GM12891 (cell line): ENCODE measurements at regions not wholly inside any gene's neighbourhood (a gene's known extent, or its start where the extent isn't known, plus 50 kb on each side); places are given as distances from the start of the nearest gene placed in this dataset.

Experiments used
- PAX5 ChIP-seq: IDR thresholded peaks from 2 replicates; pipeline ENCODE4 v1.6.1; 2011; ENCODE audit warnings: low read length, moderate library complexity, mild to moderate bottlenecking; ENCODE audit not compliant: insufficient read depth, severe bottlenecking
- POLR2A ChIP-seq: IDR thresholded peaks from 2 replicates; pipeline ENCODE4 v1.6.1; 2011; ENCODE audit warnings: low read depth, low read length, control low read depth
- POLR2AphosphoS5 ChIP-seq: IDR thresholded peaks from 2 replicates; pipeline ENCODE4 v1.6.1; 2011; ENCODE audit warnings: low read depth, low read length, control low read depth

DNA sequence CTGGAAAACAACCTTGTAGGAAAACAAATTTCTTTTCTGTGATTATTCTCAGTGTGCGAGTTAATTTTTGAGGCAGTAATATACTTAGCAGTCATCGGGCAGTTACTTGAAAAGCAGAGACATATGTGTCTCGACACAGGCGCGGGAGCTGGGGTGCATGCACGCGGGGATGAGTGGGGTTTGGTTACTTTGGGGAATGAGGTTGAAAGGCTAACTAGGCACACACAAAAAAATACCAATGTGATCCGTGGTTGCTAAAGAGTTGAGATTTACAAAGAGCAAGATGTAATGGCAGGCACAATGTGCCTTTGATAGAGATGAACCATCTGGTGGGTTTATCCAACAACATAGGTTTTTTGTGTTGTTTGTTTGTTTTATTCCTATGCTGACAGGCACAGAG is 703.8 kb upstream of the EEF2KMT start:
- TF ChIP-seq POLR2A (no peak), PAX5 (no peak), POLR2AphosphoS5 (no peak)
